Fibroblast of peridontal ligament (primary cell): ENCODE measurements at regions not wholly inside any gene's neighbourhood (a gene's known extent, or its start where the extent isn't known, plus 50 kb on each side); places are given as distances from the start of the nearest gene placed in this dataset.

Source experiments
- DNase-seq: peaks from one replicate; pipeline ENCODE4 v3.0.0-alpha.2; 2010; ENCODE audit errors: extremely low read depth

GRCh38 chr11:69931060-69931910 lies 112.1 kb upstream of the FGF3 start:
- DNase-seq: no peak

GRCh38 chr11:69931994-69932910 lies 113.0 kb upstream of the FGF3 start:
- no peak for DNase-seq

- DNase-seq: no peak
Observed at GRCh38 chr11:69934861-69935494, 115.8 kb upstream of the FGF3 start.

GRCh38 chr11:69935941-69936505 lies 116.8 kb upstream of the FGF3 start:
- DNase-seq: no peak

GRCh38 chr11:69936771-69937170 lies 117.6 kb upstream of the FGF3 start:
- DNase-seq: no peak

GRCh38 chr11:69938206-69938605 lies 119.0 kb upstream of the FGF3 start:
- DNase-seq: no peak

GRCh38 chr11:69939551-69940245 lies 120.5 kb upstream of the FGF3 start:
- DNase-seq: peak; percentile 45

- no peak for DNase-seq
Observed at GRCh38 chr11:69940246-69940610, 121.0 kb upstream of the FGF3 start.

- no peak for DNase-seq
Observed at GRCh38 chr11:69941546-69942332, 122.5 kb upstream of the FGF3 start.

- no peak for DNase-seq
Observed at GRCh38 chr11:69942333-69942820, 123.2 kb upstream of the FGF3 start.

GRCh38 chr11:69943066-69943465 lies 123.8 kb upstream of the FGF3 start:
- no peak for DNase-seq

- DNase-seq: no peak
Observed at GRCh38 chr11:69943506-69943905, 124.3 kb upstream of the FGF3 start.

GRCh38 chr11:69944146-69944795 lies 125.1 kb upstream of the FGF3 start:
- no peak for DNase-seq

- no peak for DNase-seq
Observed at GRCh38 chr11:69945157-69945556, 125.9 kb upstream of the FGF3 start.

- no peak for DNase-seq
Observed at GRCh38 chr11:69947059-69947792, 128.0 kb upstream of the FGF3 start.

GRCh38 chr11:69947793-69948255 lies 128.6 kb upstream of the FGF3 start:
- no peak for DNase-seq

- no peak for DNase-seq
Observed at GRCh38 chr11:69948256-69949141, 129.3 kb upstream of the FGF3 start.

- peak; percentile 59 for DNase-seq
Observed at GRCh38 chr11:69949327-69949726, 128.8 kb upstream of the ANO1 start.
